Neural progenitor cell (in vitro differentiated cells): ENCODE measurements at regions not wholly inside any gene's neighbourhood (a gene's known extent, or its start where the extent isn't known, plus 50 kb on each side); places are given as distances from the start of the nearest gene placed in this dataset.

Experiments used
- DNase-seq: peaks from one replicate; pipeline ENCODE4 v3.0.0-alpha.2; 2016; ENCODE audit warnings: low spot score
- H2AFZ ChIP-seq: fragments of 200-600 bp; sonication (generic); replicated peaks from 2 replicates; pipeline ENCODE4 v1.6.1; 2016; ENCODE audit warnings: antibody characterized with exemption
- H3F3A ChIP-seq: fragments of 200-600 bp; sonication (generic); 2 replicates; pipeline ENCODE4 v1.6.1; 2016; ENCODE audit warnings: antibody characterized with exemption, low read depth
- H3K27ac ChIP-seq: fragments of 200-600 bp; sonication (generic); 2 replicates; pipeline ENCODE4 v1.5.1; 2016; ENCODE audit warnings: mild to moderate bottlenecking
- H3K27me3 ChIP-seq: fragments of 200-600 bp; sonication (generic); 2 replicates; pipeline ENCODE4 v1.6.1; 2016; ENCODE audit warnings: mild to moderate bottlenecking, moderate library complexity
- H3K36me3 ChIP-seq: fragments of 200-600 bp; sonication (generic); 2 replicates; pipeline ENCODE4 v1.5.1; 2016
- H3K4me1 ChIP-seq: fragments of 200-600 bp; sonication (generic); 2 replicates; pipeline ENCODE4 v1.6.1; 2016; ENCODE audit warnings: mixed run types
- H3K4me2 ChIP-seq: fragments of 200-600 bp; sonication (generic); 2 replicates; pipeline ENCODE4 v1.6.1; 2016
- H3K4me3 ChIP-seq: fragments of 200-600 bp; sonication (generic); 2 replicates; pipeline ENCODE4 v1.5.1; 2016
- H3K79me2 ChIP-seq: fragments of 200-600 bp; sonication (generic); 2 replicates; pipeline ENCODE4 v1.6.1; 2016; ENCODE audit warnings: low read depth
- H3K9ac ChIP-seq: fragments of 200-600 bp; sonication (generic); 2 replicates; pipeline ENCODE4 v1.6.1; 2016
- H3K9me3 ChIP-seq: fragments of 200-600 bp; sonication (generic); 2 replicates; pipeline ENCODE4 v1.5.1; 2016; ENCODE audit warnings: low read depth
- H4K20me1 ChIP-seq: fragments of 200-600 bp; sonication (generic); 2 replicates; pipeline ENCODE4 v1.6.1; 2016; ENCODE audit warnings: low read depth
- H3K27ac Mint-ChIP-seq: 3 replicates; pipeline ENCODE4 v1.8.0; 2021; ENCODE audit warnings: mixed read lengths
- H3K27me3 Mint-ChIP-seq: 2 replicates; pipeline ENCODE4 v1.8.0; 2022; ENCODE audit warnings: low read depth, mild to moderate bottlenecking, inconsistent platforms, moderate library complexity, mixed read lengths; ENCODE audit not compliant: insufficient read depth
- H3K36me3 Mint-ChIP-seq: 3 replicates; pipeline ENCODE4 v1.8.0; 2021; ENCODE audit warnings: mixed read lengths
- H3K4me1 Mint-ChIP-seq: 3 replicates; pipeline ENCODE4 v1.8.0; 2021; ENCODE audit warnings: mixed read lengths
- H3K4me3 Mint-ChIP-seq: 3 replicates; pipeline ENCODE4 v1.8.0; 2021; ENCODE audit warnings: mild to moderate bottlenecking, moderate library complexity, mixed read lengths
- H3K9me3 Mint-ChIP-seq: 3 replicates; pipeline ENCODE4 v1.8.0; 2020; ENCODE audit warnings: mixed read lengths
- EZH2 ChIP-seq: fragments of 200-600 bp; sonication (generic); IDR thresholded peaks from 2 replicates; pipeline ENCODE4 v1.6.1; 2017; ENCODE audit warnings: antibody characterized with exemption, mild to moderate bottlenecking, moderate library complexity
- EZH2phosphoT487 ChIP-seq: fragments of 200-600 bp; sonication (generic); IDR thresholded peaks from 2 replicates; pipeline ENCODE4 v1.6.1; 2017; ENCODE audit warnings: antibody characterized with exemption
- TF ChIP-seq, protein P1 (sequence below): fragments of 200-600 bp; sonication (generic); IDR thresholded peaks from 2 replicates; pipeline ENCODE4 v1.5.1; 2017; ENCODE audit warnings: antibody characterized with exemption, mild to moderate bottlenecking

DNA sequence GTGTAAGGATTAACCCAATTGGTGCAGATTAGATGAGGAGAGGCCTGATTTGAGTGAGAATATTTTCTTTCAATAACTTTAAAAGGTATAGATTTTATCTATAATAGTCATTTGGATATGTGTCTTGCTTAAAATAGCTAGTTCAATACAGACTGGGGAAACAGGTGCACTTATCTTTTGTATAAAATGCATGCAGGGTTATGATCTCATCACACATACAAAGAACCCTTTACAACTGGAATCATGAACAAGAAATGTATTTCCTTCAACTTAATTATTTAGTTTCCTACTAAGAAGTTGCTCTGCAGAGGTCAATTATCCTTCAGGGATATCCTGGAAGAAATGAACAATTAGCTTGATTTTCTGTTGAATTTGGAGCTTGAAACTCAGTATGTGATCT, 259.6 kb downstream of the PTBP2 start:
- no peaks in the 10 kb centered on the region for H3K79me2 ChIP-seq
- TF ChIP-seq EZH2phosphoT487 (no peak), EZH2 (no peak)
- TF ChIP-seq, protein P1, sequence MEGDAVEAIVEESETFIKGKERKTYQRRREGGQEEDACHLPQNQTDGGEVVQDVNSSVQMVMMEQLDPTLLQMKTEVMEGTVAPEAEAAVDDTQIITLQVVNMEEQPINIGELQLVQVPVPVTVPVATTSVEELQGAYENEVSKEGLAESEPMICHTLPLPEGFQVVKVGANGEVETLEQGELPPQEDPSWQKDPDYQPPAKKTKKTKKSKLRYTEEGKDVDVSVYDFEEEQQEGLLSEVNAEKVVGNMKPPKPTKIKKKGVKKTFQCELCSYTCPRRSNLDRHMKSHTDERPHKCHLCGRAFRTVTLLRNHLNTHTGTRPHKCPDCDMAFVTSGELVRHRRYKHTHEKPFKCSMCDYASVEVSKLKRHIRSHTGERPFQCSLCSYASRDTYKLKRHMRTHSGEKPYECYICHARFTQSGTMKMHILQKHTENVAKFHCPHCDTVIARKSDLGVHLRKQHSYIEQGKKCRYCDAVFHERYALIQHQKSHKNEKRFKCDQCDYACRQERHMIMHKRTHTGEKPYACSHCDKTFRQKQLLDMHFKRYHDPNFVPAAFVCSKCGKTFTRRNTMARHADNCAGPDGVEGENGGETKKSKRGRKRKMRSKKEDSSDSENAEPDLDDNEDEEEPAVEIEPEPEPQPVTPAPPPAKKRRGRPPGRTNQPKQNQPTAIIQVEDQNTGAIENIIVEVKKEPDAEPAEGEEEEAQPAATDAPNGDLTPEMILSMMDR: no peak

DNA sequence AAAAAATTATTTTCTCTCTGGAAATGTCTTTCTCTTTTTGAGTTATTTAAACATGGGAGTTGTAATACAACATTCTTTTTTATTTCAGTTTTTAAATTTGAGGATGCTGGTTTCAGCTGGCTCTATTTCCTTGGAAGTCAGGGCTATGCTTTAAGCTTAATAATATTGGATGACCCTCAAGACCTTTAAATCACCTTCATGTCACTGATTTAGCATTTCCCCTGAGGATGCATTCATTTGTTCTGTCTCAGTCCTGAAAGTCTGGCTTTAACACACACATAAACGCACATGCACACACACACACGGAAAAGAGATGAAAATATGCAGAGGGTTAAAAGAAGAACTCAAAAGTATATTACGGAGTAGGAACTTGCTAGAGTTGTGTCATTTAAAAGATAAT, 260.5 kb downstream of the PTBP2 start:
- Histone ChIP-seq H3K4me1 (no peaks in the 10 kb centered on the region), H2AFZ (no peak overlapping the region), H3K79me2 (no peaks in the 10 kb centered on the region), H3K9me3 (no peaks in the 10 kb centered on the region), H3K4me2 (no peak overlapping the region), H3K27ac (no peak overlapping the region), H3K4me3 (no peak overlapping the region), H4K20me1 (no peaks in the 10 kb centered on the region), H3K9ac (no peak overlapping the region), H3K36me3 (no peaks in the 10 kb centered on the region), H3K27me3 (no peaks in the 10 kb centered on the region), H3F3A (no peaks in the 10 kb centered on the region)
- H3K4me3 Mint-ChIP-seq: no peak overlapping the region
- H3K4me1 Mint-ChIP-seq: peaks cover 16% of the 10 kb centered on the region
- peaks cover 2% of the 10 kb centered on the region for H3K36me3 Mint-ChIP-seq
- peaks cover 13% of the 10 kb centered on the region for H3K9me3 Mint-ChIP-seq
- DNase-seq: no peak
- TF ChIP-seq, protein P1: no peak
- TF ChIP-seq EZH2 (no peak), EZH2phosphoT487 (no peak)
- H3K27me3 Mint-ChIP-seq: peaks cover 5% of the 10 kb centered on the region
- no peak overlapping the region for H3K27ac Mint-ChIP-seq

More for the DNA sequence above, 259.6 kb downstream of the PTBP2 start:
- H3K36me3 ChIP-seq: no peaks in the 10 kb centered on the region
- no peak for DNase-seq
- no peaks in the 10 kb centered on the region for H3K9me3 ChIP-seq
- no peaks in the 10 kb centered on the region for H3K27me3 ChIP-seq
- no peak overlapping the region for H2AFZ ChIP-seq
- H3K4me3 ChIP-seq: no peak overlapping the region
- no peaks in the 10 kb centered on the region for H3F3A ChIP-seq
- H3K27ac ChIP-seq: no peak overlapping the region
- H3K9ac ChIP-seq: no peak overlapping the region
- no peaks in the 10 kb centered on the region for H3K36me3 Mint-ChIP-seq
- no peak overlapping the region for H3K4me2 ChIP-seq
- no peak overlapping the region for H3K27ac Mint-ChIP-seq
- no peaks in the 10 kb centered on the region for H3K4me1 ChIP-seq
- H3K9me3 Mint-ChIP-seq: peaks cover 17% of the 10 kb centered on the region
- H3K4me1 Mint-ChIP-seq: peaks cover 12% of the 10 kb centered on the region
- H4K20me1 ChIP-seq: no peaks in the 10 kb centered on the region
- H3K27me3 Mint-ChIP-seq: peaks cover 5% of the 10 kb centered on the region
- H3K4me3 Mint-ChIP-seq: no peak overlapping the region

- H3K4me1 Mint-ChIP-seq: peaks cover 24% of the 10 kb centered on the region
- no peak for DNase-seq
- no peak overlapping the region for H3K27ac Mint-ChIP-seq
- no peak overlapping the region for H3K4me3 Mint-ChIP-seq
- no peak for TF ChIP-seq EZH2phosphoT487
- TF ChIP-seq, protein P1: no peak
- no peak for TF ChIP-seq EZH2
- no peak overlapping the region for H2AFZ ChIP-seq
- no peak overlapping the region for H3K4me3 ChIP-seq
- no peaks in the 10 kb centered on the region for H3K4me1 ChIP-seq
- H3K9me3 Mint-ChIP-seq: peaks cover 14% of the 10 kb centered on the region
- H3K79me2 ChIP-seq: no peaks in the 10 kb centered on the region
- H3K27ac ChIP-seq: no peak overlapping the region
- no peaks in the 10 kb centered on the region for H4K20me1 ChIP-seq
- no peaks in the 10 kb centered on the region for H3K36me3 ChIP-seq
- no peaks in the 10 kb centered on the region for H3K9me3 ChIP-seq
- H3K36me3 Mint-ChIP-seq: peaks cover 2% of the 10 kb centered on the region
- H3K9ac ChIP-seq: no peak overlapping the region
- H3K27me3 Mint-ChIP-seq: peaks cover 4% of the 10 kb centered on the region
- H3K27me3 ChIP-seq: no peaks in the 10 kb centered on the region
- H3F3A ChIP-seq: no peaks in the 10 kb centered on the region
- H3K4me2 ChIP-seq: no peak overlapping the region
These were observed 262.3 kb downstream of the PTBP2 start for GRCh38 chr1:96983866-96984265.
